Right cardiac atrium (tissue), 5 donors: ENCODE measurements at regions not wholly inside any gene's neighbourhood (a gene's known extent, or its start where the extent isn't known, plus 50 kb on each side); places are given as distances from the start of the nearest gene placed in this dataset.
"Not testable (repeated sequence)": the region's sequence is repeated elsewhere in the genome, so short reads cannot be mapped to it uniquely, and the experiment has no call there.

Source experiments
- ATAC-seq, 2 donors: fragments of 200-7000 bp; cut with Tn5 transposase; one replicate each; pipeline versions ENCODE4 v1.8.0 to v1.9.1; 2020; ENCODE audit warnings: moderate library complexity in 2 of 2, mild to moderate bottlenecking in 1 of 2
- DNase-seq, 3 donors: peaks; one replicate each; pipeline ENCODE4 v3.0.0-alpha.2; 2020
- H3K27ac ChIP-seq: one replicate; pipeline ENCODE4 v1.5.1; 2013; ENCODE audit warnings: mild to moderate bottlenecking, low read length, control low read depth, moderate library complexity
- H3K27me3 ChIP-seq: one replicate; pipeline ENCODE4 v1.6.1; 2013; ENCODE audit not compliant: control insufficient read depth, insufficient read depth
- H3K4me1 ChIP-seq: one replicate; pipeline ENCODE4 v1.6.1; 2013; ENCODE audit warnings: low read length; ENCODE audit not compliant: control insufficient read depth, insufficient read depth
- H3K4me3 ChIP-seq: one replicate; pipeline ENCODE4 v1.5.1; 2013; ENCODE audit warnings: low read length, control low read depth
- H3K9me3 ChIP-seq: one replicate; pipeline ENCODE4 v1.6.1; 2013; ENCODE audit warnings: low read length; ENCODE audit not compliant: control insufficient read depth
- WGBS: extraction: QIAGEN DNeasy Blood & Tissue Kit; methylation state at CpG from one replicate; pipeline ENCODE4 v1.1.7; 2013; 5-methylcytosine and 5-hydroxymethylcytosine counted together
- intact Hi-C, 4 donors: fragments of 100-400 bp; cut with DNase I; formaldehyde crosslinking; loops; one replicate each; pipeline versions ENCODE4 v1.11.0 to v1.14.0; 2022 to 2023
- donor health status: healthy with polysubstance abuse.
- donor health status: DM: no; HTN: yes; CAD: no.
- donor health status: DM: no; HTN: no; CAD: no.
- donor health status: DM: no; HTN: yes; CAD: no; lungs with severe emphysema.
- donor health status: DM: yes; HTN: yes; CAD: no.

DNA sequence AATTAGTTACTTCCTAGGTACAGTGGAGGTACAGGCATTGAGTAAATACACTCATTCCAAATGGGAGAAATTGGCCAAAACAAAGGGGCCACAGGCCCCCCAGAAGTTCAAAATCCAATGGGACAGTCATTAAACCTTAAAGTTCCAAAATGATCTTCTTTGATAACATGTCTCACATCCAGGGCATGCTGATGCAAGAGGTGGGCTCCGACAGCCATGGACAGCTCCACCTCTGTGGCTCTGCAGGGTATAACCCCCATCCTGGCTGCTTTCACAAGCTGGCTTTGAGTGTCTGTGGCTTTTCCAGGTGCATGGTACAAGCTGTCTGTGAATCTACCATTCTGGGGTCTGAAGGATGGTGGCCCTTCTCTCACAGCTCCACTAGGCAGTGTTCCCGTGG lies 488.7 kb downstream of the DCDC2C start:
- H3K27me3 ChIP-seq = no peaks in the 10 kb centered on the region
- ATAC-seq (no peak), DNase-seq (no peak)
- H3K4me1 ChIP-seq = no peaks in the 10 kb centered on the region
- no peaks in the 10 kb centered on the region for H3K9me3 ChIP-seq
- intact Hi-C loops = no loop called here
- H3K27ac ChIP-seq = no peak overlapping the region
- 84% methylated on average over 2 of the region's 2 CpGs for WGBS
- H3K4me3 ChIP-seq = no peak overlapping the region

DNA sequence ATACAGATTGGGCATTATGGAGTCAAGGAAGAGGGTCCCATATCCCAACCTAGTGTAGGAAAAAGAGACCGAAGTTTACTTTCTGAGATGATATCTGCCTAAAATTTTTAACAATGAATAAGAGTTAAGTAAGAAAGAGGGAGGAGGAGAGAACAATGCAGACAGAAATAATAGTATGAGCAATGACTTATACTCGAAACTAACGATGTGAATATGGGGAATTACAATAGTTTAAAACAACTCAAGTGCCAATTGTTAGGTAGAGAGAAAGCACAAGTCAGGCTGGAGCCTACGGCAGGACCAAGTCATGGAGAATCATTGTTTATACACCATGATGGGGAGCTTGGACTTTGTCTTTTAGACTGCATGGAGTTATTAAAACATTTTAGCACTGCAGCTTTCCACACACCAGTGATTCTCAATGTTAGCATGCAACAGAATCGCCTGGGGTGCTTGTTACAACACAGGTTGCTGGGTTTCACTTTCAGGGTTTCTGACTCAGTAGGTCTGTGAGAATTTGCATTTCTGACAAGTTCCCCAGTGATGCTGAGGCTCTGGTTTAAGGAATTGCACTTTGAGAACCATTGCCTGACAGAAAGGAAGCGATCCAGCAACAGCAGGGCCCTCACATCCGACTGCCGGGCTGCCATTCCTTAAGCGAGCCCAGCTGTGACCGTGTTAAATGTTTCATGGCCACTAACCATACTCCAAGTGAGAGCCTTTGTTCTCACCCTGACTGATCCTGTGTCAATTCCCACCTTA lies 511.2 kb downstream of the DCDC2C start:
- H3K27me3 ChIP-seq = no peaks in the 10 kb centered on the region
- no peaks in the 10 kb centered on the region for H3K9me3 ChIP-seq
- no peak overlapping the region for H3K4me3 ChIP-seq
- DNase-seq (no peak), ATAC-seq (no peak)
- intact Hi-C loops = no loop called here
- 81% methylated on average over 10 of the region's 10 CpGs for WGBS
- H3K4me1 ChIP-seq = no peaks in the 10 kb centered on the region
- H3K27ac ChIP-seq = no peak overlapping the region

DNA sequence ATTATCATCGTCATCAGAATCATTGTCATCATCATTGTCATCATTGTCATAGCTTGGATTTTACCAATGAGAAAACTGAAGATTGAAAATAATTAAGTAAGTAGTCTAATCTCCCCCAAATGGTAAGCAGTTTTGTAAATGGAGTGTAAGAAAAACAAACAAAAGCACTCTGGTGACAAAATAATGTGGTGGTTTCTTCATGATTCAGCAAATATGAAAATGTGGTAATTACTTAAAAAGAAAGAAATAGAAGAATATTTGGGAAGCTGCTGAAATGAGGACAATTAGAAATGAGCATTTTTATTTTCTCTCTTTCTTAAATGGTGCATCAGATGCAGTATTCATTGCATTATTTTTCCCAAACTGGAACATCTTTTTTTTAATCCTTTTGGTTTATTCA lies 514.4 kb downstream of the DCDC2C start:
- no peaks in the 10 kb centered on the region for H3K4me1 ChIP-seq
- 76% methylated on average over 1 of the region's 1 CpG for WGBS
- no peak overlapping the region for H3K27ac ChIP-seq
- intact Hi-C loops = no loop called here
- no peaks in the 10 kb centered on the region for H3K27me3 ChIP-seq
- ATAC-seq (no peak), DNase-seq (no peak)
- H3K4me3 ChIP-seq = no peak overlapping the region
- no peaks in the 10 kb centered on the region for H3K9me3 ChIP-seq

DNA sequence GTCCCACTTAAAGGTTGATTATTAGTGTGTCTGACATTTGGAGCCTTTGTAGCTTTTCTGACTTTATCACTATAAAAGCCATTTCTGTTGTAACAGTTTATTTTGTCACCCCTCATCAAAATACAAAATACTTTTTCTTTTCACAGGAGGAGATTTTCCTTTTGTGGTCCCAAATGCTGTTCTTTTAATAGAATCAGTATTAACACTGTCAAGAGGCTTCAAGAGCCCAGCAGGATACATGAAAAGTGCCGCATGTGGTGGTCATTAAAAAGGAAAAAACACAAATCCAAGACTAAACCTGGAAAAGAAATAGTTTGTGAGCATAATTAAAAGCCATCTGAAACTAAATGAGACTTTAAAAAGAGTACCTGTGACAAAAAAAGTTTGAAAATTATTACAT lies 515.7 kb downstream of the DCDC2C start:
- intact Hi-C loops = no loop called here
- Histone ChIP-seq H3K9me3 (no peaks in the 10 kb centered on the region), H3K4me3 (no peak overlapping the region), H3K4me1 (no peaks in the 10 kb centered on the region), H3K27me3 (no peaks in the 10 kb centered on the region), H3K27ac (no peak overlapping the region)
- no peak for DNase-seq
- no peak for ATAC-seq
- WGBS = 69% methylated on average over 1 of the region's 1 CpG

DNA sequence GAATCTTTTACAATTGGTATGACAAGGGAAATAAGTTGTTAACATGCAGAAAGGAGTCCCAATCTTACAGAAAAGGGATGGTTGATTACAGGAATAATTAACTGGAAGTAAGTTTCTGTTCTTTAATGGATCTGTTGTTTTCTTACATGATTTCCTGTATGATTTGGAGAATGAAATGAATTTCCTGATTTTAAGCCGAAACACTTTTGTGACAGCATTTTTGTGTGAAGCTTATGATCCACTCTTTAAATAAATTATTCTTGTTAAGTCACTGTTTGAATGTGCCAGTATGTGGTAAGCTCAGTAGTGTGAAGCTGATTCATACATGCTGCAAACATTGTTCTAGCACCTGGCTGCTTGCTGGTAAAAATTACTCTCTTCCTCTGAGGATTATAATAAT lies 516.2 kb downstream of the DCDC2C start:
- Histone ChIP-seq H3K9me3 (no peaks in the 10 kb centered on the region), H3K4me1 (no peaks in the 10 kb centered on the region), H3K27ac (no peak overlapping the region), H3K27me3 (no peaks in the 10 kb centered on the region), H3K4me3 (no peak overlapping the region)
- DNase-seq = no peak
- intact Hi-C loops = no loop called here
- 31% methylated on average over 1 of the region's 1 CpG for WGBS
- no peak for ATAC-seq

DNA sequence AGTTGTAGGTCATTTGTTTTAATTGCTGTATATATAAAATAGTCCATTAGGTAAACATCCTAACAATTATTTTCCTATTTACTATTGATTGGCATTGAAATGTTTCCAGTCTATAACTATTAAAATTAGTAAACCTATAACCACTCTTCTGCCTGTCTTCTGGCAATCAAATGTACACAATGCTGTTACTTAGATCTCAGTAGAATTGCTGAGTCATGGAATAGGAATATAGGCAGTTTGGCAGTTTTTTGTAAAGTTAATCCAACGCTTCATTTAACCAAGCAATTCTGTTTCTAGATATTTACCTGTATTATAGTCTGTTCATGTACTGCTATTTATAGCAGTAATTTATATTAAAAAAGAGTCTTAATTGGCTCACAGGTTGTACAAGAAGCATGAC lies 518.1 kb downstream of the DCDC2C start:
- DNase-seq (no peak), ATAC-seq (no peak)
- Histone ChIP-seq H3K27ac (no peak overlapping the region), H3K9me3 (no peaks in the 10 kb centered on the region), H3K27me3 (no peaks in the 10 kb centered on the region), H3K4me1 (no peaks in the 10 kb centered on the region), H3K4me3 (no peak overlapping the region)
- WGBS = 82% methylated on average over 1 of the region's 1 CpG
- intact Hi-C loops = no loop called here

DNA sequence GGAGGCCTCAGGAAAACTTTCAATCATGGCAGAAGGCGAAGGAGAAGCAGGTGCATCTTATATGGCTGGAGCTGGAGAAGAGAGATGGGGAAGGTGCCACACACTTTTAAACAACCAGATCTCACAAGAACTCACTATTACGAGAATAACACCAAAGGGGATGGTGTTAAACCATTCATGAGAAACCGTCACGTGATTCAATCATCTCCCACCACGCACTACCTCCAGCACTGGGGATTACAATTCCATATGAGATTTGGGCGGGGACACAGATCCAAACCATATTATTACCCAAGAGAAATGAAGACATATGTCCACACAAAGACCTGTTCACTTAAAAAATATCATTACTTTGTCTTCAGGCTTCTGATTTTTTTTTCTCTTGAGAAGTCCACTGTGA lies 518.5 kb downstream of the DCDC2C start:
- DNase-seq = no peak
- ATAC-seq = no peak
- H3K4me3 ChIP-seq = no peak overlapping the region
- no peaks in the 10 kb centered on the region for H3K27me3 ChIP-seq
- WGBS = 77% methylated on average over 6 of the region's 6 CpGs
- H3K27ac ChIP-seq = no peak overlapping the region
- H3K4me1 ChIP-seq = no peaks in the 10 kb centered on the region
- H3K9me3 ChIP-seq = no peaks in the 10 kb centered on the region
- intact Hi-C loops = no loop called here

DNA sequence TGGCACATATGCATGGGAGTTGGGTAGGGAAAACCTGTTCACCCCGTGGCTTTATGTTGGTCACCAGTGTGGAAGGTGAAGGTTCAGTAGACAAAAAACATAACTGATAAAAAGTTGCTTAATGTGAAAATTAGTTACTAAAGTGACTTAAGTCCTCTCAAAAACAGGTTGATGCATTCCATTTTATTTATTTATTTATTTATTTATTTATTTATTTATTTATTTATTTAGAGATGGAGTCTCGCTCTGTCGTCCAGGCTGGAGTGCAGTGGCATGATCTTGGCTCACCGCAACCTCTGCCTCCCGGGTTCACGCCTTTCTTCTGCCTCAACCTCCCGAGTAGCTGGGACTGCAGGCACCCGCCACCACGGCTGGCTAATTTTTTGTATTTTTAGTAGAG lies 541.0 kb downstream of the DCDC2C start:
- H3K4me1 ChIP-seq, intact Hi-C loops, ATAC-seq, DNase-seq, H3K4me3 ChIP-seq, H3K9me3 ChIP-seq, H3K27me3 ChIP-seq, H3K27ac ChIP-seq: not testable (repeated sequence)
- 92% methylated on average over 9 of the region's 9 CpGs for WGBS

DNA sequence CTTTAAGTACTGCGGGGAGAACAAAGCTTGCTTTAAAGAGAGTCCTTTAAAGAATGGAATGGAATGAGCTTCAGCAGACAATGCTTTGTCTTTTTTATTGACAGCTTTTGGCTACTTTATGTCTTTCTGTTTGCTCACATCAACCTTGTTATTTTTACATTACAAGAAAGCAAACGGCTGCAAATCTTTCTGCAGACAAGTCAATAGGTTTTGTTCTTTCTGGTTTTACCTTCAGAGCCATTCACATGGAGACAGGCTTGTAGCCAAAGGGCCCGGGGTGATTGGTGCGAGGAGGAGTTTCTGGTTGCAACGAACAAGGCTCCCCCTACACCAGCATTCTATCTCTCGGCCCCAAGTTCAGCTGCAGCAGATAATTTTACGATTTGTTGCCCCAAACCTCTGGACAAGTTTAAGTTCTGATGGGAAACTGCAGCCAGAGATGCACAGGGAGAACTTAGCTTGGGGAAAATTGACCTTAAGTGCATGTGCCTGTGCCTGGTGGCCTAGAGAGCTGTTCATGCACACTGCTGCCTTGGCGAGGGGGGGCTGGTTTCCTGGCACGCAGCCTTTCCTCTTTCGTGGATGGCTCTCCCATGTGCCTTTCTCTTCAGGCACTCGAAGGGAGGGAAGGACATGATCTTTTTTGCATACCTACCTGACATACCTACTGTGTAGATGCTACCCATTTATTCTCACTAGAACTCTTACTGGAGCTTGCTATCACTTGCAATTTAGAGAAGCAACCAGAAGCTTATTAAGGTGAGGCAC lies 543.2 kb downstream of the DCDC2C start:
- intact Hi-C loops = no loop called here
- Histone ChIP-seq H3K27me3 (no peaks in the 10 kb centered on the region), H3K9me3 (no peaks in the 10 kb centered on the region), H3K4me1 (no peaks in the 10 kb centered on the region), H3K4me3 (no peak overlapping the region), H3K27ac (no peak overlapping the region)
- ATAC-seq (no peak), DNase-seq (no peak)
- 50% methylated on average over 11 of the region's 11 CpGs for WGBS

DNA sequence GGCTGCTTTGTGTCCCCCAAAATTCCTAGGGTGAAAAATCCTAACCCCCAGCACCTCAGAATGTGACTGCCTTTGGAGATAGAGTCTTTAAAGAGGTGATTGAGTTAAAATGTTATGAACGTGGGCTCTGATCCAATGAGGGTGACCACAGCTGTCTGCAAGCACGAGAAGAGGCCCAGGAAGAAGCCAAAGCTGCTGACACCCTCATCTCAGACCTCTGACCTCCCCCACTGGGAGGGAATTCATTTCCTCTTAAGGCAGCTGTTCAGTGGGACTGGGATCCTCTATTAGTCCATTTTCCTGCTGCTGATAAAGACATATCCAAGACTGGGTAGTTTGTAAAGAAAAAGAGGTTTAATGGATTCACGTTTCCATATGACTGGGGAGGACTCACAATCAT lies 544.4 kb downstream of the DCDC2C start:
- no peak for DNase-seq
- 22% methylated on average over 3 of the region's 3 CpGs for WGBS
- H3K4me1 ChIP-seq = no peaks in the 10 kb centered on the region
- no peak for ATAC-seq
- H3K27ac ChIP-seq = no peak overlapping the region
- no peak overlapping the region for H3K4me3 ChIP-seq
- intact Hi-C loops = no loop called here
- no peaks in the 10 kb centered on the region for H3K27me3 ChIP-seq
- H3K9me3 ChIP-seq = no peaks in the 10 kb centered on the region

DNA sequence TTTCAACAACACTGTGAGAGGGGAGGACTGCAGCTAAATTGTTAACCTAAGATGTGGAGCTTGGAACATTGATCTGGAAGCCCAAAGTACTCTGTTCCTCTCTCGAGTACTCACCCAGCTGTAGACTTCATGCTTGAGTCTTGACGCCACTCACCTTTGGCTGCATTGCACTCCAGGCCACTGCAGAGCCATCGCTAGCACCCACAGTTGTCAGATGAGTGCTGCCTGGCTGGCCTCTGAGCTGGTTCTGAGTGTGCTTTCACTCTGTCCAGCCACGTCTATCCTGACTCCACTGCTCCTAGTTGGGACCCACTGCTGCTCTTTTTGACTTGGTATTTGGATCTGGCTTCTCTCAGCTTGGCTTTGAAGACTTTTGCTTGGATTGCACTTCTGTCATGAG lies 552.1 kb downstream of the DCDC2C start:
- intact Hi-C loops = no loop called here

More for the DNA sequence above, 552.1 kb downstream of the DCDC2C start:
- Histone ChIP-seq H3K9me3 (no peaks in the 10 kb centered on the region), H3K4me3 (no peak overlapping the region), H3K27ac (no peak overlapping the region), H3K4me1 (no peaks in the 10 kb centered on the region), H3K27me3 (no peaks in the 10 kb centered on the region)
- WGBS = 78% methylated on average over 4 of the region's 4 CpGs
- DNase-seq = no peak
- no peak for ATAC-seq
